Body of pancreas (tissue), 4 donors: ENCODE measurements at regions not wholly inside any gene's neighbourhood (a gene's known extent, or its start where the extent isn't known, plus 50 kb on each side); places are given as distances from the start of the nearest gene placed in this dataset.

Experiments
- ATAC-seq: fragments of 150-250 bp; one replicate; pipeline ENCODE4 v1.9.1; 2016
- DNase-seq, 4 donors: peaks; one replicate each; pipeline ENCODE4 v3.0.0-alpha.2; 2019
- H3K27ac ChIP-seq, 4 donors: fragments of 200-600 bp; sonication (generic); 1 replicate in 3 of 4; 2 replicates in 1 of 4; pipeline versions ENCODE4 v1.5.1 to v1.6.1; 2016 to 2019; ENCODE audit warnings: mild to moderate bottlenecking in 1 of 4, mixed read lengths in 1 of 4, moderate library complexity in 1 of 4
- H3K27me3 ChIP-seq, 2 donors: fragments of 200-600 bp; sonication (generic); one replicate each; pipeline ENCODE4 v1.6.0; 2016; ENCODE audit warnings: mild to moderate bottlenecking in 1 of 2
- H3K36me3 ChIP-seq, 2 donors: fragments of 200-600 bp; sonication (generic); replicated peaks in 1 of 2; 2 replicates each; pipeline ENCODE4 v1.5.1; 2016; ENCODE audit warnings: low read depth in 2 of 2; ENCODE audit not compliant: insufficient read depth in 1 of 2
- H3K4me1 ChIP-seq: fragments of 200-600 bp; sonication (generic); one replicate; pipeline ENCODE4 v1.6.0; 2016
- H3K4me3 ChIP-seq, 2 donors: fragments of 200-600 bp; sonication (generic); 1 replicate in 1 of 2; 2 replicates in 1 of 2; pipeline ENCODE4 v1.5.1; 2016 to 2019
- H3K9me3 ChIP-seq, 3 donors: fragments of 200-600 bp; sonication (generic); 1 replicate in 2 of 3; 2 replicates in 1 of 3; pipeline ENCODE4 v1.5.1; 2016
- CTCF ChIP-seq, 7 experiments: fragments of 450-650 bp in 4 of 7; fragments of 200-600 bp in 3 of 7; sonication (generic) in 3 of 7; IDR thresholded peaks; one replicate each; pipeline ENCODE4 v1.5.1; 2016 to 2019; ENCODE audit warnings: antibody characterized with exemption in 7 of 7
- POLR2A ChIP-seq, 3 donors: fragments of 450-650 bp; IDR thresholded peaks; one replicate each; pipeline ENCODE4 v1.6.1; 2016; ENCODE audit warnings: antibody characterized with exemption in 3 of 3, mild to moderate bottlenecking in 2 of 3
- WGBS, 2 donors: methylation state at CpG; one replicate each; pipeline ENCODE4 v1.1.5; 2017; 5-methylcytosine and 5-hydroxymethylcytosine counted together
- intact Hi-C: fragments of 100-400 bp; cut with DNase I; formaldehyde crosslinking; loops from one replicate; pipeline ENCODE4 v1.15.1; 2023

- H3K27ac ChIP-seq, result no peak overlapping the region
- WGBS, 2 donors, result 46 to 55% methylated on average over 3 of the region's 3 CpGs
- no peaks in the 10 kb centered on the region for H3K4me1 ChIP-seq
- no peaks in the 10 kb centered on the region for H3K9me3 ChIP-seq
- intact Hi-C loops, result no loop called here
- H3K27me3 ChIP-seq, result no peaks in the 10 kb centered on the region
- no peaks in the 10 kb centered on the region for H3K36me3 ChIP-seq
- DNase-seq (no peak), ATAC-seq (no peak)
- no peak for TF ChIP-seq POLR2A (IDR thresholded peaks at IDR 0.05)
- TF ChIP-seq CTCF (IDR thresholded peaks at IDR 0.05), result no peak
- H3K4me3 ChIP-seq, result no peak overlapping the region
Measured at GRCh38 chr9:82192211-82192610, 203.6 kb downstream of the SPATA31D1 start.

- H3K4me1 ChIP-seq, result no peaks in the 10 kb centered on the region
- H3K27me3 ChIP-seq, result no peaks in the 10 kb centered on the region
- no peaks in the 10 kb centered on the region for H3K36me3 ChIP-seq
- ATAC-seq (no peak), DNase-seq (no peak)
- TF ChIP-seq CTCF (IDR thresholded peaks at IDR 0.05), result no peak
- TF ChIP-seq POLR2A (IDR thresholded peaks at IDR 0.05), result no peak
- H3K4me3 ChIP-seq, result no peak overlapping the region
- intact Hi-C loops, result no loop called here
- no peak overlapping the region for H3K27ac ChIP-seq
- H3K9me3 ChIP-seq, result no peaks in the 10 kb centered on the region
Measured at GRCh38 chr9:82196622-82197441, 208.3 kb downstream of the SPATA31D1 start.

- no peak for ATAC-seq
- Histone ChIP-seq H3K9me3 (no peaks in the 10 kb centered on the region), H3K4me3 (no peak overlapping the region), H3K27ac (no peak overlapping the region), H3K36me3 (no peaks in the 10 kb centered on the region), H3K27me3 (no peaks in the 10 kb centered on the region), H3K4me1 (no peaks in the 10 kb centered on the region)
- TF ChIP-seq CTCF (IDR thresholded peaks at IDR 0.05) (no peak), POLR2A (IDR thresholded peaks at IDR 0.05) (no peak)
- DNase-seq, result no peak
- 78 to 89% methylated on average over 3 of the region's 3 CpGs for WGBS, 2 donors
- intact Hi-C loops, result no loop called here
Measured at GRCh38 chr9:82201196-82201595, 212.6 kb downstream of the SPATA31D1 start.

GRCh38 chr9:82202808-82203207 lies 214.2 kb downstream of the SPATA31D1 start:
- DNase-seq (no peak), ATAC-seq (no peak)
- H3K27me3 ChIP-seq, result no peaks in the 10 kb centered on the region
- H3K4me3 ChIP-seq, result no peak overlapping the region
- no peaks in the 10 kb centered on the region for H3K4me1 ChIP-seq
- WGBS, 2 donors, result 73 to 78% methylated on average over 4 of the region's 4 CpGs
- H3K36me3 ChIP-seq, result no peaks in the 10 kb centered on the region
- intact Hi-C loops, result no loop called here
- H3K9me3 ChIP-seq, result no peaks in the 10 kb centered on the region
- no peak overlapping the region for H3K27ac ChIP-seq
- no peak for TF ChIP-seq CTCF (IDR thresholded peaks at IDR 0.05)
- TF ChIP-seq POLR2A (IDR thresholded peaks at IDR 0.05), result no peak

DNA sequence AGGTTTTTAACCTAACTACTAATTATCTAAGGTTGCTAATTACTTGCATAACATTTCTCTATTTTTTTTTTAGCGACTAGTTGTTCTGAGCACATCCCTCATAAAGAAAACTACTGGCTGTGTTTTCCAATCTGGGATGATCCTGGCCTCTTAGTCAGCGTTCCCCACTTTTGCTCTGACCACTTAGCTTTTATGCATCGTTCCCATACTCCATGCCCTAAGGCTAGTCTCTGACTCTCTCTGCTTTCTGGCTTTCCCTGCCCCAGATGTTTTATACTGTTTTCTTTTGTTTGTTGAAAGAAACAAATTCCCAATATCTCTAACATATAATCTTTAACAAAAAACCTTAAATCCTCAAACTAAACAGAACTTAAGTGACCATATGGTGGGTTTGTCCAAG lies 217.9 kb downstream of the SPATA31D1 start:
- no peaks in the 10 kb centered on the region for H3K36me3 ChIP-seq
- H3K27ac ChIP-seq, result no peak overlapping the region
- no peak for TF ChIP-seq POLR2A (IDR thresholded peaks at IDR 0.05)
- no peak for TF ChIP-seq CTCF (IDR thresholded peaks at IDR 0.05)
- intact Hi-C loops, result no loop called here
- ATAC-seq, result no peak
- no peak for DNase-seq
- H3K4me1 ChIP-seq, result no peaks in the 10 kb centered on the region
- no peaks in the 10 kb centered on the region for H3K27me3 ChIP-seq
- peaks cover 0 to 3% (median 0%) of the 10 kb centered on the region in 3 donors for H3K9me3 ChIP-seq
- 80 to 81% methylated on average over 3 of the region's 3 CpGs for WGBS, 2 donors
- no peak overlapping the region for H3K4me3 ChIP-seq
